Naive thymus-derived CD8-positive, alpha-beta T cell (primary cell): ENCODE measurements at regions not wholly inside any gene's neighbourhood (a gene's known extent, or its start where the extent isn't known, plus 50 kb on each side); places are given as distances from the start of the nearest gene placed in this dataset.
"Not testable (repeated sequence)": the region's sequence is repeated elsewhere in the genome, so short reads cannot be mapped to it uniquely, and the experiment has no call there.

Experiments
- ATAC-seq, 2 donors: fragments of 150-1000 bp; cut with Tn5 transposase in 1 of 2; sonication (Bioruptor Pico), chemical (Tn5 transposase) in 1 of 2; 1 replicate in 1 of 2; 2 replicates in 1 of 2; pipeline ENCODE4 v1.10.0; 2021; ENCODE audit warnings: mild to moderate bottlenecking in 2 of 2, moderate library complexity in 2 of 2
- POLR2A ChIA-PET: fragments of 350-600 bp; sonication (Branson Sonifier 250); formaldehyde crosslinking; loops from one replicate; lab custom pipeline; 2021; ENCODE audit warnings: antibody characterized with exemption; lab: Charles Lee
- DNase-seq, 10 donors: peaks; one replicate each; pipeline versions ENCODE4 v3.0.0 to v3.0.0-alpha.2; 2020 to 2022
- H3K27ac Mint-ChIP-seq, 10 donors: one replicate each; pipeline ENCODE4 v1.8.0; 2020 to 2022; ENCODE audit warnings: mild to moderate bottlenecking in 10 of 10, mixed read lengths in 10 of 10, moderate library complexity in 4 of 10, inconsistent platforms in 1 of 10
- H3K27me3 Mint-ChIP-seq, 5 donors: one replicate each; pipeline ENCODE4 v1.8.0; 2021 to 2022; ENCODE audit warnings: mixed read lengths in 5 of 5
- H3K36me3 Mint-ChIP-seq, 3 donors: one replicate each; pipeline ENCODE4 v1.8.0; 2020 to 2022; ENCODE audit warnings: mixed read lengths in 3 of 3, mild to moderate bottlenecking in 2 of 3, inconsistent platforms in 1 of 3
- H3K4me1 Mint-ChIP-seq, 4 donors: one replicate each; pipeline ENCODE4 v1.8.0; 2021 to 2022; ENCODE audit warnings: mixed read lengths in 4 of 4
- H3K4me3 Mint-ChIP-seq, 10 donors: one replicate each; pipeline ENCODE4 v1.8.0; 2020 to 2022; ENCODE audit warnings: mild to moderate bottlenecking in 10 of 10, mixed read lengths in 10 of 10, moderate library complexity in 6 of 10, inconsistent platforms in 1 of 10
- H3K9me3 Mint-ChIP-seq, 9 donors: one replicate each; pipeline ENCODE4 v1.8.0; 2020 to 2022; ENCODE audit warnings: mixed read lengths in 9 of 9, mild to moderate bottlenecking in 3 of 9, inconsistent platforms in 1 of 9, moderate library complexity in 1 of 9

DNA sequence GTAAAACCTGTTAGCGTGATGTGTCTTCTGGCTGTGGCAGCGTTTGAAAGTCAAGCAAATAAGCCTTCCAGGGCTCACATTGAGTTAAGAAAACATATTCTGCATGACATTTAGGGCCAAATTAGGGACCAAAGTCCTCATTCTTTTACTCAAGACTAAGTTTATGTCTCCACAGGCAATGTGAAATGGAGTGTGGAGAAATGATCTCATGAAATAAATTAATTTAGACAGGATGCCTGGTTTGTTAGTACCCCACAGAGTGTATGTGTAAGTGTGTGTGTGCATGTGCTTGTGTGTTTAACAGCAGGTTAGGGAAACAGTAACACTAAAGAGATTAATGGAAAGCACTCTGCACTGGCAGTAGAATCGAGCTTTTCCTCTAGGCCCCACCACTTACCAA lies 82.9 kb upstream of the SNX2 start:
- DNase-seq: no peak
- H3K4me3 Mint-ChIP-seq: no peak overlapping the region
- H3K36me3 Mint-ChIP-seq: no peaks in the 10 kb centered on the region
- no peak overlapping the region for H3K27ac Mint-ChIP-seq
- peaks cover 0 to 3% (median 0%) of the 10 kb centered on the region in 9 donors for H3K9me3 Mint-ChIP-seq
- ATAC-seq: no peak
- H3K27me3 Mint-ChIP-seq: peaks cover 0 to 5% (median 3%) of the 10 kb centered on the region in 5 donors
- POLR2A ChIA-PET: no interaction called here
- H3K4me1 Mint-ChIP-seq: peaks cover 0 to 16% (median 0%) of the 10 kb centered on the region in 4 donors

DNA sequence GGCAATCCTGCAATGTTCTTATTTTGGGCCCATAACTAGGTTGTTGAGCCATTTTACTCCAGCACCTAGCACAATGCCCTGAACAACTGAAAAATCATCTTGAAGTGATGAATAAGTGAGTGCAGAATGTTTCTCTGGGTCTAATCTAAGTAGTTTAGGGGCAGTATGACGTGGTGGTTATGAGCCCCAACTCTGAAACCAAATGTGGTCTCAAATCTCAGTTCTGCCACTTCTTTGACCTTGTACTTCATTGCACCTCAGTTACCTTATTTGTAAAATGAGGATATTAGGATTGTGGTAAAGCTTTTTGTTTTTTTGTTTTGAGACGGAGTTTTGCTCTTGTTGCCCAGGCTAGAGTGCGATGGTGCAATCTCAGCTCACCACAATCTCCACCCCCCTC lies 80.9 kb upstream of the SNX2 start:
- Mint-ChIP-seq H3K4me3 (no peak overlapping the region), H3K36me3 (no peaks in the 10 kb centered on the region), H3K4me1 (peaks cover 0 to 23% (median 0%) of the 10 kb centered on the region in 4 donors), H3K27me3 (peaks cover 0 to 6% (median 0%) of the 10 kb centered on the region in 5 donors), H3K27ac (no peak overlapping the region), H3K9me3 (no peaks in the 10 kb centered on the region)
- no peak for DNase-seq
- no peak for ATAC-seq
- POLR2A ChIA-PET: no interaction called here

DNA sequence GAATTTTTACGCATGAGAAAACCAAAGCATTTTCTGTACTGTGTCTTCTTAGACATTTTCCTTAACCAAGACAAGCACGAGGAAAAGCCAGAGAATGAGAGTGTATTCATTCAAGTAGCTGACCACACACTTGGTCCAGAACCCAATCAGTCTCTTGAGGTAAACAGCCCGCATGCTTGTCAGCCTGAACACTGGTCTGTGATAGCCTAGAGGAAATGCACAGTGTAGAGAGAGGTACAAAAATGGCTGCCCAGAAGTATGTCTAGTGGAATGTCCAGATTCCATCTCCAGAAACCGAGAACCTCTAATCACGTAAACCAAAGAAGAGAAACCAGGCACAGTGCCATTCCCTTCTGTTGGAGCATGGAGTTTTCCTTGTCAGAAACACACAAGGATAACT lies 80.0 kb upstream of the SNX2 start:
- Mint-ChIP-seq H3K9me3 (no peaks in the 10 kb centered on the region), H3K4me3 (no peak overlapping the region), H3K36me3 (no peaks in the 10 kb centered on the region), H3K27me3 (peaks cover 0 to 6% (median 0%) of the 10 kb centered on the region in 5 donors), H3K27ac (no peak overlapping the region), H3K4me1 (peaks cover 0 to 16% (median 0%) of the 10 kb centered on the region in 4 donors)
- DNase-seq: no peak
- POLR2A ChIA-PET: no interaction called here
- ATAC-seq: no peak

DNA sequence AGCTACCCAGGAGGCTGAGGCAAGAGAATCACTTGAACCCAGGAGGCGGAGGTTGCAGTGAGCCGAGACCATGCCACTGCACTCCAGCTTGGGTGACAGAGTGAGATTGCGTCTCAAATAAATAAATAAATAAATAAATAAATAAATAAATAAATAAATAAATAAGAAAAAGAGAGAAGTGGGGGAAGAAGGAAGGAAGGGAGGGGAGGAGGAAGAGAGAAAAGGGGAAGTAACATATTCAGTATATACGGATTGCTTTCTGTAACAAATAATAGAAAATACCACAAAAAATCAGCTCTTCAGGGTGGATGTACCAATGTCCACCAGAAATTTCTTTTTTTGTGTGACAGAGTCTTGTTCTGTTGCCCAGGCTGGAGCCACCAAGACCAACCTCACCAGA lies 78.1 kb upstream of the SNX2 start:
- H3K36me3 Mint-ChIP-seq, ATAC-seq, POLR2A ChIA-PET, H3K9me3 Mint-ChIP-seq, H3K27me3 Mint-ChIP-seq, DNase-seq: not testable (repeated sequence)
- H3K4me1 Mint-ChIP-seq: peaks cover 0 to 24% (median 0%) of the 10 kb centered on the region in 4 donors
- peak overlapping the region in 1 of 10 donors; percentile 54 for H3K4me3 Mint-ChIP-seq
- peak overlapping the region in 1 of 10 donors; percentile 83 for H3K27ac Mint-ChIP-seq

DNA sequence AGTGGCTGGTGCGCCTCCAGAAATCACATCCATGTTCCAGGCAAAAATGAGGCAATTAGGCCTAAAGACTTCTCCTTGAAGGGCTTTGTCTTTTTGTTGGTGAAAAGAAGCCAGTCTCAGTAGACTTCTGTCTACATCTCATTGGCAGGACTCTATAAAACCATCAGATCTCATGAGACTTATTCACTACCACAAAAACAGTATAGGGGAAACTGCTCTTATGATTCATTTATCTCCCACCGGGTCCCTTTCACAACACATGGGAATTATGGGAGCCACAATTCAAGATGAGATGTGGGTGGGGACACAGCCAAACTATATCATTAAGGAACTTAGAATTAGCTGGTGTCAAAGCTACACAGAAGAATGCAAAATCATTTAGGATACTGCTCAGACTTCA lies 77.7 kb upstream of the SNX2 start:
- H3K27me3 Mint-ChIP-seq: peaks cover 0 to 6% (median 0%) of the 10 kb centered on the region in 5 donors
- peak overlapping the region in 1 of 10 donors; percentile 54 for H3K4me3 Mint-ChIP-seq
- H3K9me3 Mint-ChIP-seq: no peaks in the 10 kb centered on the region
- POLR2A ChIA-PET: no interaction called here
- H3K4me1 Mint-ChIP-seq: peaks cover 0 to 27% (median 0%) of the 10 kb centered on the region in 4 donors
- ATAC-seq (no peak), DNase-seq (no peak)
- H3K36me3 Mint-ChIP-seq: no peaks in the 10 kb centered on the region
- peak overlapping the region in 1 of 10 donors; percentile 83 for H3K27ac Mint-ChIP-seq

DNA sequence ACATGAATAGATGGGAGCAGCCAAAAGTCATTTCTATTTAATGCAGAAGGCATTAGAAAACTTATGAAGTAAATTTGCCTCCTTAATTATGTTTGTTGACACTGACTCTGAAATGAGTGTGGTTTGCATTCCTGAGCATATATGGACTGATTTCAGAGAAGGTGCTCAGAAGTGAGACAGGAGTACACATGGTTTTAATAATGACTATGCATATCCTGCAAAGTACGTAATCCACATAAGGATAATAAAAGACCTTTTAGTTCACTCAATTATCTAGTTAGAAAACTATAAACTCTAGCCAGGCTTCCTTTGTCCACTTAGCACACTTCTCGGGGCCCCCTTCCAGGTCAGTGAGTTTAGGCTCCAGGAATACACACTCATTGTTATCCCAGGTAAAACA lies 75.7 kb upstream of the SNX2 start:
- Mint-ChIP-seq H3K4me3 (no peak overlapping the region), H3K27ac (no peak overlapping the region), H3K36me3 (no peaks in the 10 kb centered on the region), H3K9me3 (no peaks in the 10 kb centered on the region), H3K27me3 (peaks cover 0 to 10% (median 0%) of the 10 kb centered on the region in 5 donors), H3K4me1 (peaks cover 0 to 38% (median 0%) of the 10 kb centered on the region in 4 donors)
- no peak for ATAC-seq
- POLR2A ChIA-PET: no interaction called here
- DNase-seq: no peak

DNA sequence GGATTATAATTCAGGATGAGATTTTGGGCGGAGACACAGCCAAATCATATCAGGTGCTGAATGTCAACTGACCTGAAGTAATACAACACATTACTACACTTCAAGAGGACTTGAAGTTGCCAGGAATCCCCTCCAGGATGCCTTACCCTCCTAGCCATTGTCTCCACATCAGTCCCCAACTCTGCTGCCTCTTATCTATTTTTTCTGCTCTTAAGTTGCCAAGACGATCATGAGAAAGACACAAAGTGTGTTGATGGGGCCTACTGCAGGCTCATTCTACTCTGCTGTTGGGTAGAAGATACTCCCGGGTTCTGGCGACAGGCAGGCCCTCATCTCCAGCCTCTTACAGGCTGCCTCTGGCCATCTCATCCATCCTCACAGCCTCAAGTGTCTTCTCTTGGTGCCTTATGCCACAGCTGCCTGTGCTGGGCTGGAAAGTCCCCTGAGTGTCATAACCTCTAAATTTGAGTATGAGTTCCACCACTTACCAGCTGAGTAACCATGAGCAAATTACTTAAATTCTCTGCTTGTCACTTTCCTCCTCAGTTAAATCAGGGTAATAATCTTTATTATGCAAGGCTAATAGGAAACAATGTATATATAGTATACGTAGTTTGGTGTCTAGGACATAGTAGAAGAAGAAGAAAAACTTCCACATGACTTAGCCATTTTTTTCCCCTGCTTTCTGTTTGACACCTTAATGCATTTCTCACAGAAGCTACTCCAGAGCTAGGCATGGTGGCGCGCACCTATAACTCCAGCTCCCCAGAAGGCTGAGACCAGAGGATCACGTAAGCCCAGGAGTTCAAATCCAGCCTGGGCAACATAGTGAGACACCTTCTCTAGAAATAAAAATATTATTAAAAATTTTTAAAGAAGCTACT lies 73.0 kb upstream of the SNX2 start:
- ATAC-seq (peak; percentile 29 to 67), DNase-seq (peak in 1 of 10 donors; percentile 25)
- POLR2A ChIA-PET: no interaction called here
- H3K27me3 Mint-ChIP-seq: peaks cover 0 to 8% (median 4%) of the 10 kb centered on the region in 5 donors
- H3K4me1 Mint-ChIP-seq: peaks cover 0 to 32% (median 0%) of the 10 kb centered on the region in 4 donors
- H3K9me3 Mint-ChIP-seq: no peaks in the 10 kb centered on the region
- peak overlapping the region in 2 of 10 donors; percentile 82 to 84 for H3K27ac Mint-ChIP-seq
- peak overlapping the region in 1 of 10 donors; percentile 62 for H3K4me3 Mint-ChIP-seq
- no peaks in the 10 kb centered on the region for H3K36me3 Mint-ChIP-seq

DNA sequence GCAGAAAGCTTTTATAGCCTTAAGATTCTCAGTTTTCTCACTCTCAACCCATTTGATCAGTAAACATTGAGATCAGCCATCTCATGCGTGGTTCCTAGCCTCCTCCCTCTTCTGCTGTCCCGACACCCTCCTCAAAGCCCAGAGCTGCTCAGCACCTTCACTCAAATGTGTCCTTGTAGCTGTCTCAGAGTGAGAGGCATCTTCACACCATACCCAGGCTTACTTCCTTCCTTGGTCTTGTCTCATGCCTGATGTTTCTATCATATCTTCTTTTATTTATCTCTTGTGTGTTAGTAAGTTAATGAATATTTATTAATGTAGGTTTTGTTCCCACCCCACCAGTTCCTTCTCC lies 72.4 kb upstream of the SNX2 start:
- Mint-ChIP-seq H3K27ac (peak overlapping the region in 1 of 10 donors; percentile 84), H3K4me1 (peaks cover 0 to 26% (median 0%) of the 10 kb centered on the region in 4 donors), H3K4me3 (peak overlapping the region in 1 of 10 donors; percentile 63), H3K9me3 (no peaks in the 10 kb centered on the region), H3K36me3 (no peaks in the 10 kb centered on the region), H3K27me3 (peaks cover 0 to 8% (median 2%) of the 10 kb centered on the region in 5 donors)
- POLR2A ChIA-PET: no interaction called here
- DNase-seq (no peak), ATAC-seq (peak in 1 of 2 donors; percentile 47)

DNA sequence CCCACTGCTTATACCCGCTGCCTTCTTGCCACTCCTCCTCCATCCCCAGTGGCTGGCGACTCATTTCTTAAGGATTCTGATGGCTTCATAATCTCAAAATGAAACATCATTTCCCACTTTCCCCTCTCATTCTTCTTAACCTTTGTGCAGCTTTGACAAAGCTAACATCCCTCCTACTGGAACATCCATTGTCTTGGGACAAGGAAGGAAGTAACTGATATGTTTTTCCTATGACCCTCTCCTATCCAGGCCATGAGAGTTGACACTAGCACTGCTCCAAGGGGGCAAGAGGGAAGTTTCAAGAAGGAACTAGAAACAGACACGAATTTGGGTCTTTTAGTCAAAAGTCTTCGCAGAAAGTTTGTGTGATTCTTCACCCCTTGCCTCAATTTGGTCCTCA lies 71.7 kb upstream of the SNX2 start:
- H3K27me3 Mint-ChIP-seq: peaks cover 0 to 8% (median 2%) of the 10 kb centered on the region in 5 donors
- H3K4me3 Mint-ChIP-seq: peak overlapping the region in 1 of 10 donors; percentile 2
- H3K36me3 Mint-ChIP-seq: no peaks in the 10 kb centered on the region
- H3K27ac Mint-ChIP-seq: peak overlapping the region in 1 of 10 donors; percentile 84
- peaks cover 0 to 26% (median 0%) of the 10 kb centered on the region in 4 donors for H3K4me1 Mint-ChIP-seq
- no peak for DNase-seq
- H3K9me3 Mint-ChIP-seq: no peaks in the 10 kb centered on the region
- POLR2A ChIA-PET: no interaction called here
- no peak for ATAC-seq

DNA sequence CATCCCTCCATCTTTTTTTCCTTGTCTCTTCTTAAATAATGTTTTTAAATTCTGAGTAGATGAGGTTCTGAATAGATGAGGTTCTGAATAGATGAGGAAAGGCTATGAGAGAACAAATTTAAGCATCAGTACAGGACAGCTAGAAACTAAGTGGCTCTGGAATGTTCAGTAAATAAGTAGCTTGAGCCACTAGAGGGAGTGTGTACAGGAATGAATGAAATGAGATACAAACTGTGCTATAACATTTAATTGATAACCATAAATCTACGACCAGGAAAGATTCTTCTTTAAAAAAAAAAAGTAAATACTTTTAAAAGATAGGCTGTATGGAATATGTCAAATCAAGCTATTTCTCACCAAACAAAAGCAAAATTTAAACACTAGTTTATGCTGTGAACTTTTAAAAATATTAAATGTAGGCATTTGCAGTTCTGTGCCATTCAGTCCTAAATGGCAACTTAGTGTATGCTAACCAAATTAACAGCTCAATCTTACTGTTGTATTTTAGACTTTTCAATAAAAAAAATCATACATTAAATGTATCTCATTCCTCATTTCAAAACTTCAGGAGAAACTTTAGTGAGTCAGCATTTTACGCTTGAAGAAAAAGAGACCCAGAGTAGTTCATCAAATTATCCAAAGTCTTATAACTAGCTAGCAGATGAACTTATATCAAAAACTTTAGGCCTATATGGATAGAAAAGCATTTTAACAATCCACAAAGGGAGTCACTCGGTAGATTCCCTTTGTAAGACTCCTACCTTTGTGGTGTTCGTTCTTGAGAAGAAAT lies 70.4 kb upstream of the SNX2 start:
- H3K9me3 Mint-ChIP-seq: no peaks in the 10 kb centered on the region
- H3K27me3 Mint-ChIP-seq: peaks cover 0 to 8% (median 2%) of the 10 kb centered on the region in 5 donors
- no peaks in the 10 kb centered on the region for H3K36me3 Mint-ChIP-seq
- H3K4me1 Mint-ChIP-seq: peaks cover 0 to 24% (median 0%) of the 10 kb centered on the region in 4 donors
- DNase-seq: peak in 3 of 10 donors; percentile 9 to 17 (median 11)
- H3K27ac Mint-ChIP-seq: peak overlapping the region in 1 of 10 donors; percentile 11
- no peak overlapping the region for H3K4me3 Mint-ChIP-seq
- POLR2A ChIA-PET: no interaction called here
- ATAC-seq: no peak

DNA sequence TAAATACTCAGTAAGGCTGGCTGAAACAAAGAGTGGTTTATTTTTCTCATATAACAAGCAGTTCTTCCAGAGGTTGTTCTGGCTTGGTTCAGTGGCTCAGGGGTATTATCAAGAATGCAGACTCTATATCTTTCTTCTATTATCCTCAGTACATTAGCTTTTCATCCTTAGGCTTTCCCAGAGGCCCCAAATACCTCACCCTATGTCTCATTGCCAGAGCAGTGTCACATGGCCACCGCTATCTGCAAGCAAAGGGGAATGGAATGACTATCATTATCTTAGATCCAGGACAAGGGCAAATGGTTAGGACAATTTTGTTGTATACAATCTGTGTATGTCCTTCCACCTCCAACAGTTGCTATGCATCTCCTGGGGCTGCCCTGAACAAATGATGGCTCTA lies 69.0 kb upstream of the SNX2 start:
- DNase-seq: no peak
- peaks cover 0 to 1% (median 0%) of the 10 kb centered on the region in 9 donors for H3K9me3 Mint-ChIP-seq
- H3K4me3 Mint-ChIP-seq: no peak overlapping the region
- H3K36me3 Mint-ChIP-seq: no peaks in the 10 kb centered on the region
- no peak for ATAC-seq
- H3K27me3 Mint-ChIP-seq: peaks cover 0 to 9% (median 5%) of the 10 kb centered on the region in 5 donors
- POLR2A ChIA-PET: no interaction called here
- H3K27ac Mint-ChIP-seq: no peak overlapping the region
- peaks cover 0 to 22% (median 0%) of the 10 kb centered on the region in 4 donors for H3K4me1 Mint-ChIP-seq

DNA sequence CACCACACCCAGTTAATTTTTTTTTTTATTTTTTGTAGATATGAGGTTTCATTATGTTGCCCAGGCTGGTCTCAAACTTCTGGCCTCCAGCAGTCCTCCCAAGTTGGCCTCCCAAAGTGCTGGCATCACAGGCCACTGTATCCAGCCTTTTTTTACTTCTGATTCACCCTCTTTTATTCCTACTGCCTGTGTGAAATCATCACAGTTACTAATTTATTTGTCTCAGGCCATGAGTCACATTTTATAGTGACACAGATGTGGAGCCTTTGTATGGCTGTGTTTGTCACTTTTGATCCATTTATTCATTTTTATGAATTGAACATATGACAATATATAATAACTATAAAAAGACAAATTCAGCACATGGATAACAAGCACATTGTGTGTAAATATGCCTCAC lies 67.1 kb upstream of the SNX2 start:
- no peak for DNase-seq
- peaks cover 0 to 14% (median 6%) of the 10 kb centered on the region in 5 donors for H3K27me3 Mint-ChIP-seq
- peaks cover 0 to 8% (median 0%) of the 10 kb centered on the region in 4 donors for H3K4me1 Mint-ChIP-seq
- no peaks in the 10 kb centered on the region for H3K36me3 Mint-ChIP-seq
- no peak overlapping the region for H3K4me3 Mint-ChIP-seq
- POLR2A ChIA-PET: no interaction called here
- ATAC-seq: no peak
- no peak overlapping the region for H3K27ac Mint-ChIP-seq
- H3K9me3 Mint-ChIP-seq: peaks cover 0 to 2% (median 0%) of the 10 kb centered on the region in 9 donors

DNA sequence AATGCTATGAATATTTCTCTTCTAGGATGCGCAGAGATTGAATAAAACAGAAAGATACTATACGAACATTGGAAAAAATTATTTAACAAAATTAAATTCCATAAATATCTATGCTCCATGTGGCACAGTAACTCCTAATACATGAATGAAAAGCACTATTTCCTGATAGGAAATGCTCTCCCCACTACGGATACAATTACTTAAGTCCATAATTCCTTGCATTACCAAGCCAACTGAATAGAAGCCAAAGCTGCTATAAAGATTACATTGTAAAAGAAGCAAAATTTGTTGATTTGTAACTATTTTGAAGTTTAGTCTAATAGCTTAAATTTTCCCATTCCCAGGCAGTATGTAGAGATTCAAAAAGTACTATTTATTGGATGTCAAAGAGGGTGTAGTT lies 61.8 kb upstream of the SNX2 start:
- no peaks in the 10 kb centered on the region for H3K4me1 Mint-ChIP-seq
- peaks cover 6 to 22% (median 12%) of the 10 kb centered on the region in 5 donors for H3K27me3 Mint-ChIP-seq
- POLR2A ChIA-PET: no interaction called here
- DNase-seq: no peak
- H3K27ac Mint-ChIP-seq: no peak overlapping the region
- no peak for ATAC-seq
- H3K4me3 Mint-ChIP-seq: no peak overlapping the region
- peaks cover 0 to 2% (median 0%) of the 10 kb centered on the region in 9 donors for H3K9me3 Mint-ChIP-seq
- H3K36me3 Mint-ChIP-seq: no peaks in the 10 kb centered on the region
